ENCODE measurements at regions not wholly inside any gene's neighbourhood (a gene's known extent, or its start where the extent isn't known, plus 50 kb on each side); places are given as distances from the start of the nearest gene placed in this dataset.

GRCh38 chr6:122151763-122152162 lies 247.7 kb upstream of the HSF2 start:
- DNase-seq (ENCODE audit: low read depth) = no peak
- no peak for TF ChIP-seq CTCF (conservative IDR thresholded peaks at IDR 0.05; ENCODE audit: low read length)
- H3K4me3 ChIP-seq (ENCODE audit: low read length) = no peak overlapping the region

- no peak for TF ChIP-seq CTCF (conservative IDR thresholded peaks at IDR 0.05; ENCODE audit: low read length)
- no peak overlapping the region for H3K4me3 ChIP-seq (ENCODE audit: low read length)
- DNase-seq (ENCODE audit: low read depth) = no peak
These were observed 245.9 kb upstream of the HSF2 start for GRCh38 chr6:122153557-122153956.

GRCh38 chr6:122154155-122154554 lies 245.3 kb upstream of the HSF2 start:
- H3K4me3 ChIP-seq (ENCODE audit: low read length) = no peak overlapping the region
- no peak for TF ChIP-seq CTCF (conservative IDR thresholded peaks at IDR 0.05; ENCODE audit: low read length)
- DNase-seq (ENCODE audit: low read depth) = no peak

GRCh38 chr6:122154912-122155575 lies 244.4 kb upstream of the HSF2 start:
- TF ChIP-seq CTCF (conservative IDR thresholded peaks at IDR 0.05; ENCODE audit: low read length) = no peak
- no peak overlapping the region for H3K4me3 ChIP-seq (ENCODE audit: low read length)
- DNase-seq (ENCODE audit: low read depth) = no peak

- no peak for DNase-seq (ENCODE audit: low read depth)
- TF ChIP-seq CTCF (conservative IDR thresholded peaks at IDR 0.05; ENCODE audit: low read length) = no peak
- H3K4me3 ChIP-seq (ENCODE audit: low read length) = no peak overlapping the region
These were observed 238.3 kb upstream of the HSF2 start for GRCh38 chr6:122161136-122161535.

- H3K4me3 ChIP-seq (ENCODE audit: low read length) = no peak overlapping the region
- no peak for DNase-seq (ENCODE audit: low read depth)
- no peak for TF ChIP-seq CTCF (conservative IDR thresholded peaks at IDR 0.05; ENCODE audit: low read length)
These were observed 234.4 kb upstream of the HSF2 start for GRCh38 chr6:122165014-122165413.

GRCh38 chr6:122170274-122170673 lies 229.2 kb upstream of the HSF2 start:
- no peak for TF ChIP-seq CTCF (conservative IDR thresholded peaks at IDR 0.05; ENCODE audit: low read length)
- H3K4me3 ChIP-seq (ENCODE audit: low read length) = no peak overlapping the region
- DNase-seq (ENCODE audit: low read depth) = no peak
